DND-41 (cell line): ENCODE measurements at regions not wholly inside any gene's neighbourhood (a gene's known extent, or its start where the extent isn't known, plus 50 kb on each side); places are given as distances from the start of the nearest gene placed in this dataset.

ENCODE experiments used
- CTCF ChIP-seq: IDR thresholded peaks from 2 replicates; pipeline ENCODE4 v1.5.1; 2012; ENCODE audit warnings: borderline replicate concordance, low read length, moderate library complexity, mild to moderate bottlenecking; ENCODE audit not compliant: poor library complexity, severe bottlenecking; ENCODE audit errors: extremely low read depth
- EZH2 ChIP-seq: IDR thresholded peaks from 3 replicates; pipeline ENCODE4 v1.6.1; 2012; ENCODE audit warnings: borderline replicate concordance, low read depth, mild to moderate bottlenecking, moderate library complexity, low read length, inconsistent platforms; ENCODE audit not compliant: severe bottlenecking

GRCh38 chr3:72065236-72065635 lies 280.3 kb upstream of the PROK2 start:
- no peak for TF ChIP-seq CTCF
- no peak for TF ChIP-seq EZH2
